Liver (tissue), 8 donors: ENCODE measurements at regions not wholly inside any gene's neighbourhood (a gene's known extent, or its start where the extent isn't known, plus 50 kb on each side); places are given as distances from the start of the nearest gene placed in this dataset.

Source experiments
- DNase-seq: peaks from one replicate; pipeline ENCODE4 v3.0.0-alpha.2; 2017; ENCODE audit warnings: low spot score
- H3K27ac ChIP-seq, 2 donors: one replicate each; pipeline ENCODE4 v1.7.0; 2013; ENCODE audit warnings: inconsistent platforms in 2 of 2, low read length in 2 of 2, control low read depth in 1 of 2, low read depth in 1 of 2, mild to moderate bottlenecking in 1 of 2
- H3K27me3 ChIP-seq, 4 donors: one replicate each; pipeline versions ENCODE4 v1.6.1 to v1.7.0; 2013; ENCODE audit warnings: low read length in 3 of 4, inconsistent platforms in 1 of 4, mild to moderate bottlenecking in 1 of 4, moderate library complexity in 1 of 4; ENCODE audit not compliant: control insufficient read depth in 4 of 4, insufficient read depth in 4 of 4
- H3K36me3 ChIP-seq, 4 donors: one replicate each; pipeline versions ENCODE4 v1.6.1 to v1.7.0; 2013; ENCODE audit warnings: low read length in 3 of 4, mild to moderate bottlenecking in 3 of 4, low read depth in 1 of 4, moderate library complexity in 1 of 4; ENCODE audit not compliant: control insufficient read depth in 4 of 4, insufficient read depth in 3 of 4
- H3K4me1 ChIP-seq, 4 donors: one replicate each; pipeline versions ENCODE4 v1.6.1 to v1.7.0; 2013; ENCODE audit warnings: low read length in 3 of 4, mild to moderate bottlenecking in 3 of 4, moderate library complexity in 1 of 4; ENCODE audit not compliant: control insufficient read depth in 4 of 4, insufficient read depth in 4 of 4
- H3K4me3 ChIP-seq, 3 donors: one replicate each; pipeline versions ENCODE4 v1.6.1 to v1.7.0; 2013; ENCODE audit warnings: low read length in 3 of 3, control low read depth in 1 of 3, low read depth in 1 of 3, mild to moderate bottlenecking in 1 of 3
- H3K9ac ChIP-seq, 2 donors: one replicate each; pipeline ENCODE4 v1.7.0; 2013; ENCODE audit warnings: low read length in 2 of 2, mild to moderate bottlenecking in 2 of 2, moderate library complexity in 2 of 2, control low read depth in 1 of 2, low read depth in 1 of 2
- H3K9me3 ChIP-seq, 4 donors: one replicate each; pipeline versions ENCODE4 v1.6.1 to v1.7.0; 2013; ENCODE audit warnings: low read length in 3 of 4; ENCODE audit not compliant: control insufficient read depth in 4 of 4
- EGR1 ChIP-seq, 2 donors: IDR thresholded peaks; 2 replicates each; pipeline ENCODE4 v1.6.1; 2016 to 2018; ENCODE audit warnings: antibody characterized with exemption in 2 of 2, low read depth in 2 of 2
- FOXA1 ChIP-seq: IDR thresholded peaks from 2 replicates; pipeline ENCODE4 v1.6.1; 2016; ENCODE audit warnings: antibody characterized with exemption
- FOXA2 ChIP-seq: IDR thresholded peaks from 2 replicates; pipeline ENCODE4 v1.6.1; 2016; ENCODE audit warnings: antibody characterized with exemption
- GABPA ChIP-seq, 2 donors: IDR thresholded peaks in 1 of 2; conservative IDR thresholded peaks in 1 of 2; 2 replicates each; pipeline ENCODE4 v1.6.1; 2016; ENCODE audit warnings: antibody characterized with exemption in 2 of 2, mild to moderate bottlenecking in 1 of 2, moderate library complexity in 1 of 2
- HNF4A ChIP-seq, 2 donors: conservative IDR thresholded peaks; 2 replicates each; pipeline ENCODE4 v1.6.1; 2016; ENCODE audit warnings: antibody characterized with exemption in 2 of 2, mild to moderate bottlenecking in 2 of 2
- HNF4G ChIP-seq: IDR thresholded peaks from 2 replicates; pipeline ENCODE4 v1.6.1; 2016; ENCODE audit warnings: antibody characterized with exemption
- JUND ChIP-seq, 2 donors: IDR thresholded peaks; 2 replicates each; pipeline ENCODE4 v1.6.1; 2016; ENCODE audit warnings: antibody characterized with exemption in 2 of 2
- NR2F2 ChIP-seq: IDR thresholded peaks from 2 replicates; pipeline ENCODE4 v1.6.1; 2016; ENCODE audit warnings: antibody characterized with exemption
- RXRA ChIP-seq, 2 donors: IDR thresholded peaks; 2 replicates each; pipeline ENCODE4 v1.6.1; 2017 to 2018; ENCODE audit warnings: antibody characterized with exemption in 2 of 2, mild to moderate bottlenecking in 1 of 2
- SP1 ChIP-seq: IDR thresholded peaks from 2 replicates; pipeline ENCODE4 v1.6.1; 2018; ENCODE audit warnings: antibody characterized with exemption, mild to moderate bottlenecking
- TAF1 ChIP-seq: conservative IDR thresholded peaks from 2 replicates; pipeline ENCODE4 v1.6.1; 2016; ENCODE audit warnings: antibody characterized with exemption, mild to moderate bottlenecking
- YY1 ChIP-seq: IDR thresholded peaks from 2 replicates; pipeline ENCODE4 v1.6.1; 2016; ENCODE audit warnings: antibody characterized with exemption, mild to moderate bottlenecking
- WGBS: extraction: QIAGEN DNeasy Blood & Tissue Kit; methylation state at CpG from one replicate; pipeline ENCODE4 v1.1.7; 2013; 5-methylcytosine and 5-hydroxymethylcytosine counted together
- TF ChIP-seq, protein P1 (sequence below): fragments of 150-350 bp; IDR thresholded peaks from 2 replicates; pipeline ENCODE4 v1.5.1; 2017; ENCODE audit warnings: improper control_type of control experiment, low read depth, low read length; ENCODE audit not compliant: missing input control
- TF ChIP-seq, protein P2 (sequence below): IDR thresholded peaks from 2 replicates; pipeline ENCODE4 v1.6.1; 2016; ENCODE audit warnings: antibody characterized with exemption
- TF ChIP-seq, protein P3 (sequence below): IDR thresholded peaks from 2 replicates; pipeline ENCODE4 v1.6.1; 2016; ENCODE audit warnings: antibody characterized with exemption, mild to moderate bottlenecking
- TF ChIP-seq, protein P4 (sequence below): IDR thresholded peaks from 2 replicates; pipeline ENCODE4 v1.6.1; 2016; ENCODE audit warnings: antibody characterized with exemption
- TF ChIP-seq, protein P5 (sequence below): IDR thresholded peaks from 2 replicates; pipeline ENCODE4 v1.6.1; 2016; ENCODE audit warnings: antibody characterized with exemption
- donor health status: healthy.
- donor health status: healthy.
- donor health status: healthy.
- donor health status: healthy.
- donor health status: healthy.

DNA sequence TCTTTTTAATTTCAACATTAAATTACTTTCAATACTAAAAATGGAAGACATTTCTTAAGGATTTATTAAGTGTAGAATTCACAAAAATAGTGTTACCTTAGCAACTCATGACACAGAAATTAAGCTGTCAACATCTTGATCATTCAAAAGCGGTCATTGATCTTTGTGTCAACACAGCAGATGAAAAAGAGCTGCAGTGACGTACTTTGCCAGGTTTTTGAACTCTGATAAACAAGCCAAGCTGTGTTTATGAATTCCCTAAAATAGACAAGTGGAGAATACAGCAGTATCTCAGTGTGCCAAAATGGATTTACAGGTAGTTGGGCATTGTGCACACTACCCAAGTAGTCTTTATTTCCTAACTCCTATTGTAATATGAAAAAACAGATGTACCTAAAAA is 1141.8 kb upstream of the PCDH7 start:
- DNase-seq = no peak
- 30% methylated on average over 2 of the region's 2 CpGs for WGBS

DNA sequence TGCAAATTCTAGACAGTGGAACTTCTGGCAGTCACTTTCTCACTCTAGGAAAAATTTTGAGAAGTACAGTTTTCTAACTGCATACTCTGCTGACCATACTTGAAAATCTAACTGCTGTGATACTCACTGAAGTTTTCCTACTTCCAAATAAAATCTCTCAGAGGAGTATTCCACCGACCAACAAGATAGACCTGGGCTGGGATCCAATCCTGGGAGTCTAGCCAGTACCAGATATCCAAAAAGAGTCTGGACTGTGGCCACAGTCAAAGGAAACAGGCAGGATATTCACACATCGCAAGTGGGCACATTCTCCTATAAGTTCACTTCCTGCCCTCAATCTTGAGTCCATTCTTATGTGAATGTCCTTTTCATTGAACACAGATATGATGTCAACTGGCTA is 1138.7 kb upstream of the PCDH7 start:
- no peak for DNase-seq
- H3K4me1 ChIP-seq = no peaks in the 10 kb centered on the region
- TF ChIP-seq GABPA (IDR thresholded peaks at IDR 0.05 in 1 of 2, conservative IDR thresholded peaks at IDR 0.05 in 1 of 2) = no peak
- TF ChIP-seq EGR1 (IDR thresholded peaks at IDR 0.05; ENCODE audit: low read depth in 2 of 2) = no peak
- TF ChIP-seq, protein P1, sequence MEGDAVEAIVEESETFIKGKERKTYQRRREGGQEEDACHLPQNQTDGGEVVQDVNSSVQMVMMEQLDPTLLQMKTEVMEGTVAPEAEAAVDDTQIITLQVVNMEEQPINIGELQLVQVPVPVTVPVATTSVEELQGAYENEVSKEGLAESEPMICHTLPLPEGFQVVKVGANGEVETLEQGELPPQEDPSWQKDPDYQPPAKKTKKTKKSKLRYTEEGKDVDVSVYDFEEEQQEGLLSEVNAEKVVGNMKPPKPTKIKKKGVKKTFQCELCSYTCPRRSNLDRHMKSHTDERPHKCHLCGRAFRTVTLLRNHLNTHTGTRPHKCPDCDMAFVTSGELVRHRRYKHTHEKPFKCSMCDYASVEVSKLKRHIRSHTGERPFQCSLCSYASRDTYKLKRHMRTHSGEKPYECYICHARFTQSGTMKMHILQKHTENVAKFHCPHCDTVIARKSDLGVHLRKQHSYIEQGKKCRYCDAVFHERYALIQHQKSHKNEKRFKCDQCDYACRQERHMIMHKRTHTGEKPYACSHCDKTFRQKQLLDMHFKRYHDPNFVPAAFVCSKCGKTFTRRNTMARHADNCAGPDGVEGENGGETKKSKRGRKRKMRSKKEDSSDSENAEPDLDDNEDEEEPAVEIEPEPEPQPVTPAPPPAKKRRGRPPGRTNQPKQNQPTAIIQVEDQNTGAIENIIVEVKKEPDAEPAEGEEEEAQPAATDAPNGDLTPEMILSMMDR = no peak
- no peak for TF ChIP-seq YY1
- TF ChIP-seq HNF4A (conservative IDR thresholded peaks at IDR 0.05) = no peak
- TF ChIP-seq FOXA1 = no peak
- no peak for TF ChIP-seq SP1
- TF ChIP-seq, protein P2, sequence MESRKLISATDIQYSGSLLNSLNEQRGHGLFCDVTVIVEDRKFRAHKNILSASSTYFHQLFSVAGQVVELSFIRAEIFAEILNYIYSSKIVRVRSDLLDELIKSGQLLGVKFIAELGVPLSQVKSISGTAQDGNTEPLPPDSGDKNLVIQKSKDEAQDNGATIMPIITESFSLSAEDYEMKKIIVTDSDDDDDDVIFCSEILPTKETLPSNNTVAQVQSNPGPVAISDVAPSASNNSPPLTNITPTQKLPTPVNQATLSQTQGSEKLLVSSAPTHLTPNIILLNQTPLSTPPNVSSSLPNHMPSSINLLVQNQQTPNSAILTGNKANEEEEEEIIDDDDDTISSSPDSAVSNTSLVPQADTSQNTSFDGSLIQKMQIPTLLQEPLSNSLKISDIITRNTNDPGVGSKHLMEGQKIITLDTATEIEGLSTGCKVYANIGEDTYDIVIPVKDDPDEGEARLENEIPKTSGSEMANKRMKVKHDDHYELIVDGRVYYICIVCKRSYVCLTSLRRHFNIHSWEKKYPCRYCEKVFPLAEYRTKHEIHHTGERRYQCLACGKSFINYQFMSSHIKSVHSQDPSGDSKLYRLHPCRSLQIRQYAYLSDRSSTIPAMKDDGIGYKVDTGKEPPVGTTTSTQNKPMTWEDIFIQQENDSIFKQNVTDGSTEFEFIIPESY = no peak
- TF ChIP-seq, protein P3, sequence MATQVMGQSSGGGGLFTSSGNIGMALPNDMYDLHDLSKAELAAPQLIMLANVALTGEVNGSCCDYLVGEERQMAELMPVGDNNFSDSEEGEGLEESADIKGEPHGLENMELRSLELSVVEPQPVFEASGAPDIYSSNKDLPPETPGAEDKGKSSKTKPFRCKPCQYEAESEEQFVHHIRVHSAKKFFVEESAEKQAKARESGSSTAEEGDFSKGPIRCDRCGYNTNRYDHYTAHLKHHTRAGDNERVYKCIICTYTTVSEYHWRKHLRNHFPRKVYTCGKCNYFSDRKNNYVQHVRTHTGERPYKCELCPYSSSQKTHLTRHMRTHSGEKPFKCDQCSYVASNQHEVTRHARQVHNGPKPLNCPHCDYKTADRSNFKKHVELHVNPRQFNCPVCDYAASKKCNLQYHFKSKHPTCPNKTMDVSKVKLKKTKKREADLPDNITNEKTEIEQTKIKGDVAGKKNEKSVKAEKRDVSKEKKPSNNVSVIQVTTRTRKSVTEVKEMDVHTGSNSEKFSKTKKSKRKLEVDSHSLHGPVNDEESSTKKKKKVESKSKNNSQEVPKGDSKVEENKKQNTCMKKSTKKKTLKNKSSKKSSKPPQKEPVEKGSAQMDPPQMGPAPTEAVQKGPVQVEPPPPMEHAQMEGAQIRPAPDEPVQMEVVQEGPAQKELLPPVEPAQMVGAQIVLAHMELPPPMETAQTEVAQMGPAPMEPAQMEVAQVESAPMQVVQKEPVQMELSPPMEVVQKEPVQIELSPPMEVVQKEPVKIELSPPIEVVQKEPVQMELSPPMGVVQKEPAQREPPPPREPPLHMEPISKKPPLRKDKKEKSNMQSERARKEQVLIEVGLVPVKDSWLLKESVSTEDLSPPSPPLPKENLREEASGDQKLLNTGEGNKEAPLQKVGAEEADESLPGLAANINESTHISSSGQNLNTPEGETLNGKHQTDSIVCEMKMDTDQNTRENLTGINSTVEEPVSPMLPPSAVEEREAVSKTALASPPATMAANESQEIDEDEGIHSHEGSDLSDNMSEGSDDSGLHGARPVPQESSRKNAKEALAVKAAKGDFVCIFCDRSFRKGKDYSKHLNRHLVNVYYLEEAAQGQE = no peak
- TF ChIP-seq HNF4G = no peak
- TF ChIP-seq, protein P4, sequence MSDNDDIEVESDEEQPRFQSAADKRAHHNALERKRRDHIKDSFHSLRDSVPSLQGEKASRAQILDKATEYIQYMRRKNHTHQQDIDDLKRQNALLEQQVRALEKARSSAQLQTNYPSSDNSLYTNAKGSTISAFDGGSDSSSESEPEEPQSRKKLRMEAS = no peak
- TF ChIP-seq JUND (IDR thresholded peaks at IDR 0.05) = no peak
- no peak for TF ChIP-seq RXRA (IDR thresholded peaks at IDR 0.05)
- TF ChIP-seq, protein P5, sequence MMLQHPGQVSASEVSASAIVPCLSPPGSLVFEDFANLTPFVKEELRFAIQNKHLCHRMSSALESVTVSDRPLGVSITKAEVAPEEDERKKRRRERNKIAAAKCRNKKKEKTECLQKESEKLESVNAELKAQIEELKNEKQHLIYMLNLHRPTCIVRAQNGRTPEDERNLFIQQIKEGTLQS = no peak
- TF ChIP-seq TAF1 = no peak

More for the DNA sequence above, 1141.8 kb upstream of the PCDH7 start:
- TF ChIP-seq HNF4A (conservative IDR thresholded peaks at IDR 0.05) = peak in 1 of 2 donors; percentile 30
- TF ChIP-seq FOXA2 = peak; percentile 73
- TF ChIP-seq FOXA1 = peak; percentile 60
- TF ChIP-seq, protein P5 = no peak
- TF ChIP-seq, protein P2 = no peak
- TF ChIP-seq, protein P1 = no peak
- TF ChIP-seq HNF4G = no peak
- TF ChIP-seq RXRA (IDR thresholded peaks at IDR 0.05) = peak in 1 of 2 donors; percentile 78
- TF ChIP-seq NR2F2 = no peak
- Histone ChIP-seq H3K4me1 (no peaks in the 10 kb centered on the region), H3K27me3 (no peaks in the 10 kb centered on the region), H3K9me3 (no peaks in the 10 kb centered on the region), H3K36me3 (no peaks in the 10 kb centered on the region), H3K4me3 (no peak overlapping the region), H3K9ac (no peak overlapping the region), H3K27ac (no peak overlapping the region)

More for the DNA sequence above, 1138.7 kb upstream of the PCDH7 start:
- Histone ChIP-seq H3K9ac (no peak overlapping the region), H3K27ac (no peak overlapping the region), H3K27me3 (peaks cover 0 to 3% (median 0%) of the 10 kb centered on the region in 4 donors), H3K36me3 (no peaks in the 10 kb centered on the region), H3K4me3 (no peak overlapping the region), H3K9me3 (no peaks in the 10 kb centered on the region)
- 16% methylated on average over 2 of the region's 2 CpGs for WGBS
